ENCODE measurements at regions not wholly inside any gene's neighbourhood (a gene's known extent, or its start where the extent isn't known, plus 50 kb on each side); places are given as distances from the start of the nearest gene placed in this dataset.

DNA sequence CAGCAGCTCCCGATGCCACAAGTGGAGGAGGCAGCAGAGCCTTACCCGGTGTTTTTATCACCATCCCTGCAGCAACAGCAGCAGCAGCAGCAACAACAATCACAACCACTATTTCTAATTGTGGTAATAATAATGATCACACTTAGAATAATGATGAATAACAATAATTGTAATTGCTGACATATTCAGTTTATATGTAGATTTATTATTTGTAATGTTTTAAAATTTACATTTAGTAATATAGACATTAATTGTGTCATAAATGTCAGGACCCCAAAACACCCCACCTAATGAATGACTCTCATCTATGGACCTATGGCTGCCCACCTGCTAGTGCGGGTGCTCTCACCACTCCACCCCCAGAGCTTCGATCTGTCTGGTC, 170.0 kb downstream of the AHSP start:
- no peak for DNase-seq (ENCODE audit: low spot score)
- TF ChIP-seq, protein P1, sequence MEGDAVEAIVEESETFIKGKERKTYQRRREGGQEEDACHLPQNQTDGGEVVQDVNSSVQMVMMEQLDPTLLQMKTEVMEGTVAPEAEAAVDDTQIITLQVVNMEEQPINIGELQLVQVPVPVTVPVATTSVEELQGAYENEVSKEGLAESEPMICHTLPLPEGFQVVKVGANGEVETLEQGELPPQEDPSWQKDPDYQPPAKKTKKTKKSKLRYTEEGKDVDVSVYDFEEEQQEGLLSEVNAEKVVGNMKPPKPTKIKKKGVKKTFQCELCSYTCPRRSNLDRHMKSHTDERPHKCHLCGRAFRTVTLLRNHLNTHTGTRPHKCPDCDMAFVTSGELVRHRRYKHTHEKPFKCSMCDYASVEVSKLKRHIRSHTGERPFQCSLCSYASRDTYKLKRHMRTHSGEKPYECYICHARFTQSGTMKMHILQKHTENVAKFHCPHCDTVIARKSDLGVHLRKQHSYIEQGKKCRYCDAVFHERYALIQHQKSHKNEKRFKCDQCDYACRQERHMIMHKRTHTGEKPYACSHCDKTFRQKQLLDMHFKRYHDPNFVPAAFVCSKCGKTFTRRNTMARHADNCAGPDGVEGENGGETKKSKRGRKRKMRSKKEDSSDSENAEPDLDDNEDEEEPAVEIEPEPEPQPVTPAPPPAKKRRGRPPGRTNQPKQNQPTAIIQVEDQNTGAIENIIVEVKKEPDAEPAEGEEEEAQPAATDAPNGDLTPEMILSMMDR (IDR thresholded peaks at IDR 0.05), result no peak
- no peak for ATAC-seq (ENCODE audit: low FRiP score)

GRCh38 chr16:31698901-31699300, 171.2 kb downstream of the AHSP start:
- ATAC-seq (ENCODE audit: low FRiP score), result no peak
- no peak for DNase-seq (ENCODE audit: low spot score)
- TF ChIP-seq, protein P1 (IDR thresholded peaks at IDR 0.05), result no peak

DNA sequence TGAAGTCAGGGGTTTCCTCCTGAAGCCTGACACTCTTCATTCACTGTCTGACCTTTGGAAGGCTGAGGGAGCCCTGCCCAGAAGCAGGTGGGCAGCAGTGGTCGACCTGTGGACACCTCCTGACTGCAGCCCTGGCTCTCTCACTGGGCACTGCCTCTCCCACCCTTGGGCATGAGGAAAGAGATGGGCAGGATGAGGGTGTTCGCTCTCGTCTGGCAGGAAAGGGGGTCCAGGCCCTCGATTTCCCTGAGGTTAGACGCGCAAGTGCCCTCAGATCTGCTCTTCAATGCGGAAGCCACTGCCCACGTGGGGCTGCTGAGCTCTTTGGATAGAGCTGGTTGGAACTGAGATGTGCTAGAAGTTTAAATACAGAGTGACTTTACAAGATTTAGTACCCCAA, 171.9 kb downstream of the AHSP start:
- no peak for DNase-seq (ENCODE audit: low spot score)
- TF ChIP-seq, protein P1 (IDR thresholded peaks at IDR 0.05), result no peak
- no peak for ATAC-seq (ENCODE audit: low FRiP score)

- TF ChIP-seq, protein P1 (IDR thresholded peaks at IDR 0.05), result no peak
- ATAC-seq (ENCODE audit: low FRiP score) (peak; percentile 94), DNase-seq (ENCODE audit: low spot score) (no peak)
Measured at GRCh38 chr16:31700200-31700529, 172.5 kb downstream of the AHSP start.

DNA sequence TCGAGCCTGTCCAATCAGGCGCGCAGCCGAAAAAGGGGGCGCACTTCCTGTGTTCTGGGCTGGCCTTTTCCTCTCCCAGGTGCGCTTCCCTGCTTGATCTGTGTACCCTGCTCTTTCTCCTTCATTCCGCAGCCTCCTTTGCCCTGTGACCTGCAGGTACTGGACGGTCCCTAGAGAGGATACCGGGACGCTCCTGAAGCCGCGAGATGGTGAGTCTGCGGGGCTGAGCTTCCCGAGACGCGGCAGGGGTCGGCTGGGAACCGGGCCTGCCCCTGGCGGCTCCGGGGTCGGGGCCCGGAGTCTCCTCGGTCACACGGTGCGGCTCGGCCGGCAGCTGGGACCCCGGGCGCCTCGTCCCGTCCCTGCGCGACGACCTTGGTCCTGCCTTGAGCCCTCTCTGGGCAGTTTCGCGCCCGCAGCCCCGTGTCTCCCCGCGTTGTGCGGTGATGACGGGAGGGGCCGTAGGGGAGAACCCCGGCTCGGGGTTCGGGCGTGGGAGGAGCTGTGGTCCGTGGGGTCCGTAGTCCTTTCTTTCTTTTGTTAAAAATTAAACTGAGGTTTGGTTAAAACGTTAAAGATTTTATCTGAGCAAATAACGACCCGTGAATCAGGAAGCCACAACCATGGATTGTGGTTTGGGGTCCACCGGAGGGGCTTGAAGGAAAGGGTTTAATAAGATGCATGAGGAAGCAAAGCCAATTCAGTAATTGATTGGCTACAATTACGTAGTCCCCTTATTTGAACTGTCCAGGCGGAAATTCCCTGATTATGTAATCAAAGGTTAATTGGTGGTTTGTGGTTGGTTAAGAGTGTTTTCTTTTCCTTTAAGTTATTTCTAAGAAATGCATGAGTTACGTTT, 172.8 kb upstream of the ZNF267 start:
- TF ChIP-seq, protein P1 (IDR thresholded peaks at IDR 0.05), result no peak
- ATAC-seq (ENCODE audit: low FRiP score) (no peak), DNase-seq (ENCODE audit: low spot score) (peak; percentile 80)

GRCh38 chr16:31701734-31702133, 171.9 kb upstream of the ZNF267 start:
- TF ChIP-seq, protein P1 (IDR thresholded peaks at IDR 0.05), result no peak
- DNase-seq (ENCODE audit: low spot score), result no peak
- ATAC-seq (ENCODE audit: low FRiP score), result no peak

DNA sequence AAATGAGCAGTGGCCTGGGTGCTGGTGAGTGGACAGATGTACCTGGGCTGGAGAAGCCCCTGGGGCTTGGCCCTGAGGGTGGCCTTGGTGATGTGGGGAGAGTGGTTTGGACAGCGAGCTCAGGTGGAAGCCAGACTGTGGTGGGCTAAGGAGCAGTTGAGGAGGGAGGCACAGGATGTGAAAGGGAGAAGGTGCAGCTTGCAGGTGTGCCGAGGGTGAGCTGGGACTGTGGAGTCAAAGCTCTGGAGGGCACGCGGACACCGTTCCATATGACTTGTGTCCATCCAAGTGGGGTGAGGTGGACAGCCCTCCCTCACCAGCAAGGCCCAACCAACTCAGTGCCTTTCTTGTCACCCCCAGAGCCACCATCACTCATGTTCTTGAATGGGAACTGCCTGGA, 170.8 kb upstream of the ZNF267 start:
- ATAC-seq (ENCODE audit: low FRiP score), result no peak
- no peak for DNase-seq (ENCODE audit: low spot score)
- TF ChIP-seq, protein P1 (IDR thresholded peaks at IDR 0.05), result no peak

Measured in omental fat pad (tissue), 3 donors.